ENCODE measurements at regions not wholly inside any gene's neighbourhood (a gene's known extent, or its start where the extent isn't known, plus 50 kb on each side); places are given as distances from the start of the nearest gene placed in this dataset.

DNA sequence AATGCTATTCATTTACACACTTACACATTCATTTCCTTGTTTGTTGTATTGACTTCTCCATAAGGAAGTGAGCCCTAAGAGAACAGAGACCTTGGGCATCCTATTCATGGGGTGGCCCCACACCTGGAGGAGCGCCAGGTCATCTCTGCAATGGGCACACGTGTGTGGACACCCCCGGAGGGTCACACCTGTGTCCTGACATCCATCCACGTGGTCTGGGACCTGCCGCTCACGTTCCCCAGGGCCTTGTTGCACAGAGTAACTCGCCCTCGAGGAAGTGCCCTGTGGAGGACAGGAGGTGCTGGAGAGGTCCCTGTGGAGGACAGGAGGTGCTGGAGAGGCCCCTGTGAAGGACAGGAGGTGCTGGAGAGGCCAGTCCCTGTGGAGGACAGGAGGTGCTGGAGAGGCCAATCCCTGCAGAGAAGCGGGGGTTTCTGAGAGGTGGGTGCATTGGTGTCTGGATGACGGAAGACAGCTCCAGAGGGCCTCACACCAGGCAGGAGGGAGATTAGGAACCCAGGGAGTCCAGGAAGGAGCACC, 73.2 kb upstream of the GPC1 start:
- TF ChIP-seq, protein P1, sequence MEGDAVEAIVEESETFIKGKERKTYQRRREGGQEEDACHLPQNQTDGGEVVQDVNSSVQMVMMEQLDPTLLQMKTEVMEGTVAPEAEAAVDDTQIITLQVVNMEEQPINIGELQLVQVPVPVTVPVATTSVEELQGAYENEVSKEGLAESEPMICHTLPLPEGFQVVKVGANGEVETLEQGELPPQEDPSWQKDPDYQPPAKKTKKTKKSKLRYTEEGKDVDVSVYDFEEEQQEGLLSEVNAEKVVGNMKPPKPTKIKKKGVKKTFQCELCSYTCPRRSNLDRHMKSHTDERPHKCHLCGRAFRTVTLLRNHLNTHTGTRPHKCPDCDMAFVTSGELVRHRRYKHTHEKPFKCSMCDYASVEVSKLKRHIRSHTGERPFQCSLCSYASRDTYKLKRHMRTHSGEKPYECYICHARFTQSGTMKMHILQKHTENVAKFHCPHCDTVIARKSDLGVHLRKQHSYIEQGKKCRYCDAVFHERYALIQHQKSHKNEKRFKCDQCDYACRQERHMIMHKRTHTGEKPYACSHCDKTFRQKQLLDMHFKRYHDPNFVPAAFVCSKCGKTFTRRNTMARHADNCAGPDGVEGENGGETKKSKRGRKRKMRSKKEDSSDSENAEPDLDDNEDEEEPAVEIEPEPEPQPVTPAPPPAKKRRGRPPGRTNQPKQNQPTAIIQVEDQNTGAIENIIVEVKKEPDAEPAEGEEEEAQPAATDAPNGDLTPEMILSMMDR (IDR thresholded peaks at IDR 0.05), result no peak
- no peak for TF ChIP-seq POLR2A (IDR thresholded peaks at IDR 0.05)

All from heart left ventricle (tissue), 13 donors.